Muscle layer of colon (tissue), 2 donors: ENCODE measurements at regions not wholly inside any gene's neighbourhood (a gene's known extent, or its start where the extent isn't known, plus 50 kb on each side); places are given as distances from the start of the nearest gene placed in this dataset.
"Not testable (repeated sequence)": the region's sequence is repeated elsewhere in the genome, so short reads cannot be mapped to it uniquely, and the experiment has no call there.

ENCODE experiments used
- H3K27ac ChIP-seq: one replicate; pipeline ENCODE4 v1.7.0; 2013; ENCODE audit warnings: low read depth, mild to moderate bottlenecking, low read length, moderate library complexity
- H3K27me3 ChIP-seq, 2 donors: one replicate each; pipeline ENCODE4 v1.7.0; 2013; ENCODE audit warnings: low read length in 2 of 2, mild to moderate bottlenecking in 2 of 2; ENCODE audit not compliant: insufficient read depth in 2 of 2, control insufficient read depth in 1 of 2
- H3K36me3 ChIP-seq: one replicate; pipeline ENCODE4 v1.7.0; 2013; ENCODE audit warnings: mild to moderate bottlenecking, low read length; ENCODE audit not compliant: insufficient read depth
- H3K4me1 ChIP-seq: one replicate; pipeline ENCODE4 v1.7.0; 2013; ENCODE audit warnings: mild to moderate bottlenecking, low read length; ENCODE audit not compliant: insufficient read depth
- H3K4me3 ChIP-seq, 2 donors: one replicate each; pipeline ENCODE4 v1.7.0; 2013; ENCODE audit warnings: low read length in 2 of 2, low read depth in 1 of 2, mild to moderate bottlenecking in 1 of 2, moderate library complexity in 1 of 2
- H3K9ac ChIP-seq: one replicate; pipeline ENCODE4 v1.7.0; 2013; ENCODE audit warnings: low read length
- H3K9me3 ChIP-seq: one replicate; pipeline ENCODE4 v1.7.0; 2013; ENCODE audit warnings: mild to moderate bottlenecking, low read length
- donor health status: abdominal sarcoma.
- donor health status: Adenocarcinoma of cecum.

DNA sequence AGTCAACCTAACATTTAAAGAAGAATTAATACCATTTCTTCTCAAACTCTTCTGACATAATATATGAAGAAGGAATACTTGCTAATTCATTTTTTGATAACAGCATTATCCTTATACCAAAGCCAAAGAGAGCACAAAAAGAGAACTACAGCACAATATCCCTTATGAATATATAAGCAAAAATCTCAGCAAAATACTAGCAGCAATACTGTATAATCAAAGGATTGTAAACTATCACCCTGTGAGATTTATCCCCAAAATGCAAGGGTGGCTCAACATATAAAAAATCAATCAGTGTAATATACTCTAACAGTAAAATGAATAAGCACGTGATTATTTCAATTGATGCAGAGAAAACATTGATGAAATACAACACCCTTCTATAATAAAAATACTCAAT lies 81.9 kb upstream of the ZNG1F start:
- not testable (repeated sequence) for H3K4me1 ChIP-seq, H3K9me3 ChIP-seq, H3K27me3 ChIP-seq, H3K36me3 ChIP-seq, H3K27ac ChIP-seq, H3K9ac ChIP-seq, H3K4me3 ChIP-seq

DNA sequence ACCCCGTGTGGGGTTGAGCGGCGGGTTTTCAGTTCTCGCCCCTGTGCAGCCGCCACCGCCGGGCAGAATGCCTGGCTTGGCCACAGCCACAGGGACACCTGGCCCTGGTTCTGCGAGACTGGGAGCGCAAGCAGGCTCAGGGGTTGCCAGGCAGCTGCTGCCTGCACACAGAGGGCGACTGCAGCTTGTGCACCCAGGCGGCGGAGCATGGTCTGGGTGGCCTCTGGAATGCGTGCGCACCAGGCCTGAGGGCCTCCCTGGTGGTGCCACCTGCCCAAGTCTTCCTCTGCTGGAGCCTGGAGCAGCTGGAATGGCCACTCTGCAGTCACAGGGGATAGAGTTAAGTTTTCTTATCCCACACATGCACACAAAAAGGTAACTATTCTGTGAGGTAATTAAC lies 80.4 kb upstream of the ZNG1F start:
- not testable (repeated sequence) for H3K27me3 ChIP-seq, H3K36me3 ChIP-seq, H3K27ac ChIP-seq, H3K9me3 ChIP-seq, H3K4me3 ChIP-seq, H3K4me1 ChIP-seq, H3K9ac ChIP-seq

DNA sequence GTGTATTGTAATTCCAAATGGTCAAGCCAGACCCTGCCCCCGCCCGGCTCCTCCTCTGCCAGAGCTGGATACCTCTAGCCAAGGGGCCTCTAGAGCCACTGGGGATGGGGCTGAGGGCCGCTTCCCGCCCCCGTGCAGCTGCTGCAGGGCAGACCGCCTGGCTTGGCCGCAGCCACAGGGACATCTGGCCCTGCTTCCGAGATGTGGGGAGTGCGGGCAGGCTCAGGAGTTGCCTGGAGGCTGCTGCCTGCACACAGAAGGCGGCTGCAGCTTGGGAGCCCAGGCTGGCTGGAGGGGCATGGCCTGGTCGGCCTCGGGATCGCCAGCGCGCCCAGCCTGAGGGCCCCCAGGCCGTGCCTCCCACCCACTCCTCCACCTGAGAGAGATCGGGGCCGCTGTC lies 79.9 kb upstream of the ZNG1F start:
- not testable (repeated sequence) for H3K9me3 ChIP-seq, H3K4me1 ChIP-seq, H3K36me3 ChIP-seq, H3K27ac ChIP-seq, H3K9ac ChIP-seq, H3K4me3 ChIP-seq, H3K27me3 ChIP-seq

DNA sequence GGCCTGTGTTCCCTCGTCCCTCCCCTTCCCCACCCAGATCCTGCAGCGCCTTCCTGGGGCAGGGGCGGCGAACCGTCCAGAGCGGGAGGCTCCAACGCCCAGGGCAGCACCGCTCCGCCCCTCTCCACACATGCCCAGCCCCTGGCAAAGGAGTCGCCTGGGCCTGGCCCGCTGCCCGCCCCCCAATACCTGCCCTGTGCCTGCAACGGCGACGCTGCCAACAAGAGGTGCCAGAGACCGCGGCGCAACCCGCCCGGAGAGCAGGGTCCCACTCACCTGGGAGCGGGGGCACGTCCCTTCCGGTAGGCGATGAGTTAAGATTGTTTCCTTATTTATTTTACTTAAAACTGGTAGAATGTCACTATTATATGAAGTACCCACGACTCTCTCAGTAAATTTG lies 77.5 kb upstream of the ZNG1F start:
- not testable (repeated sequence) for H3K27ac ChIP-seq, H3K9ac ChIP-seq, H3K27me3 ChIP-seq, H3K9me3 ChIP-seq, H3K4me1 ChIP-seq, H3K4me3 ChIP-seq, H3K36me3 ChIP-seq

DNA sequence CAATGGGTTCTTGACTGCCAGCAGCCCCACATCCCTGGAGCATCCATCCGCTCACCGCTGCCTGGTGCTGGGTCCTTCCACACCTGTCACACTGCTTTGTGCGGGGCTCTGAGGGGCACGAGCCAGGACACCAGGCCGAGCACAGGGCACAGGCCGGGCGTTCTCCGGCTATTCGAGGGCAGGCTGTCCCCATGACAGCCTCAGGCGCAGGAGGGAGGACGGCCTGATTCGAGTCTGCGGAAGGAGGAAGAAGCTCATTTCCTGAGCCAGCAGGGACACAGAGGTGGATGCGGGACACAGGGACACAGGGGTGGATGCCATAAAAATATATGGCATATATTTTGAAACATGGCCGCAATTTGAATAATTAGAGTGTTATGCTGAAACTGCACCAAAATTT lies 76.9 kb upstream of the ZNG1F start:
- H3K36me3 ChIP-seq, H3K27ac ChIP-seq, H3K27me3 ChIP-seq, H3K4me3 ChIP-seq, H3K9me3 ChIP-seq, H3K4me1 ChIP-seq, H3K9ac ChIP-seq: not testable (repeated sequence)

DNA sequence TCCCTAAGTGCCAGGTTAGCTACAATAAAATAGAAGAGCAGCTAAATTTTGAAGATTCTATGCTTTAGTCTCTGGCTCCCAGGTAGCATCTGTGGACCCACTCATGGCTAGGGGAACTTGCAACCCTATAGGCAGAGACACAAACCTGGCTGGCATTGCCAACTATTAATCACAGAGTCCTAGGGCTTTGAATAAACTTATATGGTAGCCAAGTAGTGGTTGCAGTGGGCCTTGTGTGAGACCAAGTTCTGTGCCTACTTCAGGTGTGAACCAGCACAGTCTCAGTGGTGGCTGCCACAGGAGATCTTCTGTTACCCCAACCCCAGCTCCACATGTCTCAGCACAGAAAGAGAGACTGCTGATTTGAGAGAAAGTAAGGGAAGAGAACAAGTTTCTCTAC lies 62.9 kb upstream of the ZNG1F start:
- not testable (repeated sequence) for H3K27ac ChIP-seq

DNA sequence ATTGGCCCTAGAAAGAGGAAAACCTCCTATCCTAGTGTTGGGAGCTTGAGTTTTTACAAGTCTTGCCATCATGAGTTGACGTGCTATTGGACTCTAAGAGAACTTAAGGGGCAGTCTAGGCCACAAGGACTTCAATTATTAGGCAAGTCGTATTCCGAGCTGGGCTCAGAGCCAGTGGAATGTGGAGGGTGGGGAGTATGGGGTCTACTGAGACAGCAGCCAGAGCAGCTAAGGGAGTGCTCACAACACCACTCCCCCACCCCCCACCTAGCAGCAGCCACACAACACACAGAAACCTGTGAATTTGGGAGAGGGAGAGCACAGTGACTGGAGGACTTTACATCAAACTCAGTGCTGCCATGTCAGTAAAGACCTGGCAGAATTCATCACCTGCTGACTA lies 62.0 kb upstream of the ZNG1F start:
- H3K27me3 ChIP-seq, H3K36me3 ChIP-seq, H3K9me3 ChIP-seq, H3K4me3 ChIP-seq, H3K9ac ChIP-seq, H3K27ac ChIP-seq, H3K4me1 ChIP-seq: not testable (repeated sequence)

More for the DNA sequence above, 62.9 kb upstream of the ZNG1F start:
- not testable (repeated sequence) for H3K36me3 ChIP-seq, H3K4me3 ChIP-seq, H3K9me3 ChIP-seq, H3K4me1 ChIP-seq, H3K9ac ChIP-seq, H3K27me3 ChIP-seq

DNA sequence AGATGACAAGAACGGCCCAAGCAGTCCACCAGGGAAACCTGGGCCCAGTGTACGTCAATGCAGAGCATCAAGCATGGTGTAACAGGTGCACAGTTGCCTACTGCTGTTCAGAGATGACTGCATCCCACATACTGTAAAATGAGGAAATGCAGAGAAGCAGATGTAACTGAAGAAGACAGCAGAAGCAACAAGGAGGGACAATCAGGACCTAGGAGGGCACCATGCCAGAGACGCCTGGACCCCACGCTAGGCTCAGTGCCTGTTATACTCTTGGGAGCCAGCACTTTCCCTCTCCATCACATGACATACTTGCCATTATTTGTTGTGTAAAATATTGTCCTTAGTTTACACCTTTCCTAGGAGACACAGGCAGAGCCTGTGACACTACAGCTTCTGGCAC lies 57.6 kb upstream of the ZNG1F start:
- not testable (repeated sequence) for H3K36me3 ChIP-seq, H3K4me3 ChIP-seq, H3K4me1 ChIP-seq, H3K9ac ChIP-seq, H3K27me3 ChIP-seq, H3K9me3 ChIP-seq, H3K27ac ChIP-seq
